HG02571 (cell line): ENCODE measurements at regions not wholly inside any gene's neighbourhood (a gene's known extent, or its start where the extent isn't known, plus 50 kb on each side); places are given as distances from the start of the nearest gene placed in this dataset.

Experiments used
- ATAC-seq: cut with Tn5 transposase; IDR thresholded peaks from one replicate; pipeline ENCODE4 v1.9.1; 2021; ENCODE audit warnings: mild to moderate bottlenecking, moderate library complexity; ENCODE audit not compliant: unreplicated experiment

DNA sequence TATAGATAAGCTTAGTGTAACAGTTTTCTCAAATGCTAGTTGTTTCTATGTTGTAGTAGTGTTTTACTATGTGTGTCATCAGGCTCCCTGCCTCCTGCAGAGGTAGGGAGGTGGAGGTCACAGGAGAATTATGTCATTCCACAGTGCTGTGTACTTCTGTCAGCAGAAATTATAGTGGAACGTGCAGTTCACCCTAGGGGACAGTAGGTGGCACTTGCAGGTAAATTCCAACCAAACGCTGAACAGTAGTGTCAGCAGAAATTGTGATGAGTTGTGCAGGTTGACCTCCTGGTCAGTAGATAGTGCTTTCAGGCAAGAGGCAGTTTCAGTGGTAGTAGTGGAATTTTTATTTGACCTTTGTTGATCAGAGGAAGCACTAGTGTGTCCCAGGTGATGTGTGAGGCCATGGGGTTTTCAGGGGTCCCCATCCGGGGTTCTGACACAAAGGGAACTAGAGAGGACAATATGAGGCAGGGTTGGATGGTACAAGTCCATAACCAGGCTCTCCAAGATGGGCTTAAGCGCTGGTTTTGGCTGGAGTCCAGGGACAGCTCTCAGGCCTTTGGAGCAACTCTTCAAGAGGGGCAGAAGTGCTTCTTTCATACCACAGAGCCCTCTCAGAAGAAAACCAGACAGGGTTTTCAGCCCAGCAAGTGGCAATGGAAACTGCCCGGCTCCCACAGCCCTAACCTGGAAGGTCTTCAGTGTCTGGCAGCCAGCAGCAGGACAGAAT, 402.9 kb downstream of the CYLC2 start:
- no peak for ATAC-seq

DNA sequence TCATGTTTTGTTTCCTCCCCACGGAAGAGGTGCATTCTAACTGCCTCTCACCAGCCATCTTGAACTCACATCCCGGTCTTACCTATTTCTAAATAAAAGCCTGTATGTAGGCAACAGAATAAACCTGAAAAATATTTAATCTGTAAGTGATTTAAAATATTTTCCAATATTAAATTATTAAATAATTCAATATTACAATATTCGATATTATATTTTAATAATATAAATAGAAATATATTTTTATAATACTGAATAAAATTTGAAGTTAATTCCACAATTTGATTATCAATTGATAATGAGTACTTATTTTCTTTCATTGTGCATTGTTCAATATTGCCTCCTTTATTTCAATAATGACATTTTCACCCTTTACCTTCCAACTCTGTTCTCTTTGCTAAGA, 404.4 kb downstream of the CYLC2 start:
- no peak for ATAC-seq

DNA sequence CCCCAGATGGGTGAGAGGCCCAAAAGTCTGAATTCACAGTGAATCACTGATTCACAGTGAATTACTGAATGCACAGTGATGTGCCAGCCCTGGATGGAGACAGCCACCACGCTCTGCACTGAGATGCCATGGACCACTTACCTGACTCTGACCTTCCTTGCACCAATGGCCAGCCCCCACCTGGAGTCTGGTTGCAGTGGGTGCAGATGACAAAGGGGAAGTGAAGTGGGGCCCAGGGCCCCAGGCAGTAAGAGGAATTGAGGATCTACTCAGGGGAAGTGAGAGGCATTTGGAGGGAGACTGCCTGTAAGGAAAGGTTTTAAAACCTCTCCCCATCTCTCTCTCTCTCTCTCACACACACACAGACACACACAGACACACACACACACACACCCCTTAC, 412.1 kb downstream of the CYLC2 start:
- ATAC-seq: no peak

DNA sequence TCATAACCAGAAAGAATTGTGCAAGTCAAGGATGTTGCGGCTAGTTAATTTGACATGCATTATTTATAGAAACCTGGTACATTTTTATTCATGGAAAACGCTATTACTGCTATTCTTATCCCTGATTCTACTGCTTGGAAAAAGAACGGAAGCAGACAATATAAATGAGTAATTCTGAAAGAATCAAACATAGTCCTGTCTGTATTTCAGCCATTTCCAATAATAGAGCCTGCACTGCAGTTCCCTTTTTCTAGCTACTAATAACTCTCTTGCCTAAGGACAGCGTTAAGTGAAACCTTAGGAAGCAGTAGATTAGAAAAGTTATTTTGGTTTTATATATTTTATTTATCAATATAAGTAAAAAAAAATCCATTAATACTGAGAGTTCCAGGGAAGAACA, 414.9 kb downstream of the CYLC2 start:
- ATAC-seq: no peak

DNA sequence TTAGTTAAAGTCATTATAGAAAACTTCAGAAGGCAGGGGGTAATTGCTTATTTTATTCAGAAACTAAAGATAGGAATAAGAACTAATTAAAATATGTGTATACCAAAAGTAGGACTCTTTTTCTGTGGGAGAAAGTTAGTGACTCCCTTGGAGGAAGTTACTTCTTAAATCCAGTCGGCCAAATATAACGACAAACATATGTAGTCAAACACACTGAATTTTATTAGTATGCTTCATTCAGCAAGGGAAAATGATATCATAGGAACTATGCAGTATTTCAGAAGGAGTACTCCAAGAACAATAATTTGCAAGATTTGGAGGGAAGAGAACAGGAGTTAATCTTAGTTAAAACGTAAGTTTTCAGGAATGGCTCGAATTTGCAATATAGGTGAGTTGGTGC, 432.6 kb downstream of the CYLC2 start:
- no peak for ATAC-seq

DNA sequence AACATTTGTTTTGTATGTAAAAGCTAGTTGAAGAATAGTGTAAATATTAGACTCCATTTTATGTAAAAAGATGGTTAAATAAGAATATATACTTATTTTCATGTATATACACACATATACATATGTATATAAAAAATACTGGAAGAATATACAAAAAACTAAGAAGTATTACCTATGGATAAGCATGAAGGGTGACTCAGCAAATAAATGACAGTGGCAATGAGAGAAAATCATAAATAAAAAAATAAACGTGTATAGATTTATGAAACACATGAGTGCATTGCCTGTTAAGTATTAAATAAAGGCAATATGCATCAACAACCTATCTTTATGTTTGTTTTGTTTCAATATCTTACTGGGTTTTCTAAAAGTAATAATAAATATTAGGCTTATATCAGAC, 435.3 kb downstream of the CYLC2 start:
- ATAC-seq: no peak

DNA sequence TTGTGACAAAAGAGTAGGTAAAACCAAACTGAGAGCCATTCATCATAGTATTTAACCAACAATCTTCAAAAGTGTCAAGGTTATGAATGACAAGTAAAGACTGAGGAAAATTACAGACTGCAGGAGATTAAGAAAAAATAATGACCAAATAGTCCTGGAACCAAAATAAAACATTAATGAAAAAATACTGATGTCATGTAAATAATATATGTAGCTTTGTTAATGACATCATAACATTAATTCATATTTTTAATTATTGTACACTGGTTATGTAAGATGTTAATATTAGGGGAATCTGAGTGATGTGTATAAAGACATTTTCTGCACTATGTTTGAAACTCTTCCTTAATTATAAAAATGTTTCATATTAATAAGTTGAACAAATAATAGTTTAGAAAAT, 436.7 kb downstream of the CYLC2 start:
- no peak for ATAC-seq

DNA sequence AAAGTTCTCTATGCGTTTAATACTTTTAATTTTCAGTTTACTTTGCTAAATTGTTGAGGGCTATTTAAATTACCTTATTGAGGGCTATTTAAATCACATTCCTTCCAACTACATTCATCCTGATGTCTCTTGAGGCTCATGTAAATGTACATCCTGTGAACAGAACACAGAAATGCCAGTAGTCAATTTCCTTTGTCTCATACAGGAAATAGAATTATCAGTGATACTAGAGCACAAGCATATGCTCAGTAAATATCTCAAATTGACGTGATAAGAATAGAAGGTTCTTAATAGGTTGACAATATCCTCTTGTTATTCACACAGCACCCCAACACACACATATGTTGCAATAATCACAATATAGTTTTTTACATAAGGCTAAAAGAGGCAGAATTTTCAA, 449.0 kb downstream of the CYLC2 start:
- no peak for ATAC-seq

DNA sequence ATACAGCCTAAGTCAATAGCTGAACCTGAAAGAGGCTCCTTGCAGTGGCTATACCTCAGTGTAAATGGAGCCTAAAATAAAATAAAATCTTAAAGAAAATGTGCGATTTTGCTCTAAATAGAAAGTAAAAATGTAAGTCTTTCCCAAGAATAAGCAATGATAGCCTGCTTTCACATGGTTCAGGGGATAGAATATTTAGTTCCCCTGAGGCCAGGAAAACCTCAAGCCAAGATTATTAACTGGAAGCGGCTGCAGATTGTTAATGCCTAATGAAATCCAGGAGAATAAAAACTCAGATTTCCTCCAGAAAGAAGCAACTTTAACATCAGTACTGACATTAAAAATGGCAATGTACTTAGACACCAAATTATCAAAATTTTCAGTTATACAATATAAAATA, 463.7 kb downstream of the CYLC2 start:
- ATAC-seq: no peak

DNA sequence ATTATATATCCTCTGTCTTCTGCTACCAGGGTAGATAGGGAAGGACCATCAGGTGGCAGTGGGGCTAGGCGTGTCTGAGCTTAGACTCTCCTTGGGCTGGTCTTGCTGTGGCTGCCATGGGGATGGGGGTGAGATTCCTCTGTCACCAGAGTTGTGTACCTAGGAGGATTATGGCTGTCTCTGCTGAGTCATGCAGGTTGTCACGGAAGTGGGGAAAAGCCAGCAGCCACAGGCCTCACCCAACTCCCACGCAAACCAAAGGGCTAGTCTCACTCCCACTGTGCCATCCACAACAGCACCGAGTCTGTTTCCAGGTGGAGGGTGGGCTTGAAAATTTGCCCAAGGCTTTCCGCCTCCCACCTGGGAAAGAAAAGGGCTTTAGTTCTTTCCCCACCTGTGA, 476.1 kb downstream of the CYLC2 start:
- ATAC-seq: no peak

DNA sequence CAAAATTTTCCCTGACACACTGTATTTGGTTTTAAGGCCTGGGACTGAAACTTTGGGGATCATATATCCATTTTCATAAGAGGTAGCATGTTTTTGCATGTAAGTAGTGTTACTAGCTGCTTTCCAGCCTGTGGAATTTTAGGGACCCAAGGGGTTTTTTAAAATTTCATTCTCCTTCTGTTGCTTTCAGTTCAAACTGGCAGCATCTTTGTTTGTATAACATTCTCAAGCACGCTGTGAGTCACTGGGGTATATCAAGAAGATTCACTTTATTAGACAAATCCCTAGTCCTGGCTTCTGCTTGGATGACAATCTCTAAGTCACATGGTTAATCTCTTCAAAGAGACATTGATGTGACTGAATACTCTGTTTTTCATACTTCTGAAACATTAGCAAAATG, 479.0 kb downstream of the CYLC2 start:
- no peak for ATAC-seq

DNA sequence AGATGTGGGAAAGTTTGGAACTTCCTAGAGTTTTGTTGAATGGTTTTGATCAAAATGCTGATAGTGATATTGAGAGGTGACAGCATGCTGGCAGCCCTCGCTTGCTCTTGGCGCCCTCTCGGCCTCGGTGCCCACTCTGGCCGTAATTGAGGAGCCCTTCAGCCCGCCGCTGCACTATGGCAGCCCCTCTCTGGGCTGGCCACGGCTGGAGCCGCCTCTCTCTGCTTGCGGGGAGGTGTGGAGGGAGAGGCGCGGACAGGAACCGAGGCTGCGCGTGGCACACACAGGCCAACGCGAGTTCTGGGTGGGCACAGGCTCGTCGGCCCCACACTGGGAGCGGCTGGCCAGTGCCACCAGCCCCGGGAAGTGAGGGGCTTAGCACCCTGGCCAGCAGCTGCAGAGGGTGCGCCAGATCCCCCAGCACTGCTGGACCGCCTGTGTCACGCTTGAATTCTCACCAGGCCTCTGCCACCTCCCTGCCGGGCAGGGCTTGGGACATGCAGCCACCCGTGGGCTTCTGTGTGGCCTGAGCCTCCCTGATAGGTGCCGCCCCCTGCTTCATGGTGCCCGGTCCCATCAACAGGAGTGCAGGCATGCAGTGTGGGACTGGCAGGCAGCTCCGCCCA, 488.5 kb downstream of the CYLC2 start:
- ATAC-seq: no peak

DNA sequence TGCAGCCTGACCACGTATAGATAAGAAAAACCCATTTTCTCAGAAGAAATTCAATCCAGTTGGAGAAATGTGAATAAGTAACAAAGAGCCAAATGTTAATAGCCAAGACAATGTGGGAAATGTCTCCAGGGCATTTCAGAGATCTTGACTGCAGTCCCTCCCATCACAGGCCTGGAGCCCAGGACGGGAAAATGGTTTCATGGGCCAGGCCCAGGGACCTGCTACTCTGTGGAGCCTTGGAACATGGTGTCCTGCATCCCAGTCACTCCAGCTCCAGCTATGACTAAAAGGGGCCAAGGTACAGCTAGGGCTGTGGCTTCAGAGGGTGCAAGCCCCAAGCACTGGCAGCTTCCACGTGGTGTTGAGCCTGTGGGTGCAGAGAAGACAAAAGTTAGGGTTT, 490.0 kb downstream of the CYLC2 start:
- ATAC-seq: no peak

DNA sequence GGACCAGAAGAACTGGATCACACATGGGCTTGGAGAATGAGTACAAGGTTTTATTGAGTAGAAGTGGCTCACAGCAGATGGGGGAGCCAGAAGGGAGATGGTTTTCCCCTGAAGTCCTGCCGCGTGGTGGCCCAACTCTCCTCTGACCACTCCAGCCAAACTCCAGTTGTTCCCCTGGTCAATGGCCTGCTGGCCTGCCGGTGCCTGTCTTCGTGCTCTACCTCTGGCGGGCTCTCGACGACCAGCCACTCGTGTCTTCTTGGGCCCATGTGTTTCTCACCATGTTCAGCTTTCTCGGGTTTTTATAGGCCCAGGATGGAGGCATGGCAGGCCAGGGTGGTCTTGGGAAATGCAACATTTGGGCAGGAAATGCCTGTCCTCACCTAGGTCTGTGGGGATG, 519.6 kb downstream of the CYLC2 start:
- no peak for ATAC-seq

DNA sequence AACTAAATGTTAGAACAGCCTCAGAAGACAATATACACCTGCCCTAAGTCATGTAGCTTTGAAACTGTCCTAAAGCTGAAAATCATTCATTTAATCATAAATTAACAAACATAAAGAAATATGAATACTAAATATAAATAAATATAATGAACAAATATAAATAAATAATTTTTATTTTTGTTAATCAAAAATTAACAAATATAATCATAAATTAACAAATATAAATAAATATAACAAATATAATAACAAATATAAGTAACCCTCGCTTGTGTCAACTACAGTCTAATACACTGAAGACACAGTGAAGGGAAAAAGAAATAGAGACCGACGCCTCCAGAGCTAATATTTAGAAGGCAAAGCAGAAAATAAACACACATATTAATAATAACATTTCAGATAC, 527.3 kb downstream of the CYLC2 start:
- ATAC-seq: no peak

DNA sequence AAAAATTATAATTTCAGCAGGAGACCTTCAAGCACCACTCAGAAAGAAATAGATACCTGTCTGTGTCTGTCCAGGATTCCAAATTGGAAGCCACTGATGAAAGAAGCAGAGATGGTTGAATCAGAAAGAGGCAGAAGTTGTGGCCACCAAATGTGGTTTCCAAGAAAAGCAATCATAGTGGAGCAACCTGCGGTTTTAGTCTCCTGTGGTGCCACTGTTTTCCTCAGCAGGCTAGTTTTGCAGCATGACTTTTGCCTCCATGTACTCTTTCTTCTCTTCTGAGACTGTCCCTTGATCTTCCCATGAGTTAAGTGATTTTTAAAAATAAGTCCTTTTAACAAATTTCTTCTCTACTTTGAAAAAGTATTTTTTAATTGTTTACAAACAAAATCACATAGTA, 535.8 kb downstream of the CYLC2 start:
- ATAC-seq: no peak

DNA sequence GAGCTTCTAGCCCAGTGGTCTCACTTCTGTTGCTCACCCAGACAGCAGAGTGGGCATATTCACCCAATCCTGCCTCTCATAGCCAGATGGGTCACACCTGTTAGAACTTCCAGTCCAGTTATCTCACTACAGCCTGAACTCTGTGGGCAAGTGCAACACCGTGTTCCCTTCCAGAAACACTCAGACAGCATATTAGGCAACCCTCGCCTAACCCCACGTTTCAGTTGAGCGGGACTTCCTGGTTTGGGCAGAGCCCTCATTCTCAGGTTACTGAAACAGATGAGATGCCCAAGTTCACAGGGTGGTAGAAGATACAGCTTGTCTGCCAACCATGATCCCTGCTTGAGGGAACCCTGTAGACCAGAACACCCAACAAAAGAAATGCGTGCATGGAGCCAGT, 538.2 kb downstream of the CYLC2 start:
- ATAC-seq: no peak

DNA sequence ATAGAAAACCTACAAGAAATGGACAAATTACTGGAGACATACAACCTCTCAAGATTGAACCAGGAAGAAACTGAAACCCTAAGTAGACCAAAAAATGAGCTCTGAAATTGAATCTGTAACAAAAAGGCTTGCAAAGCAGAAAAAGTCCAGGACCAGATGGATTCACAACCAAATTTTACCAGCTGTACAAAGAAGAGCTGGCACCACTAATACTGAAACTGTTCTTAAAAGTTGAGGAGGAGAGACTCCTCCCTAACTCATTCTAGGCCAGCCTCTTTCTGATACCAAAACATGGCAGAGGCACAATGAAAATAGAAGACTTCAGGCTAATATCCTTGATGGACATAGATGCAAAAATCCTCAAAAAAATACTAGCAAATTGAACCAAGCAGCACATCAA, 542.3 kb downstream of the CYLC2 start:
- ATAC-seq: no peak

DNA sequence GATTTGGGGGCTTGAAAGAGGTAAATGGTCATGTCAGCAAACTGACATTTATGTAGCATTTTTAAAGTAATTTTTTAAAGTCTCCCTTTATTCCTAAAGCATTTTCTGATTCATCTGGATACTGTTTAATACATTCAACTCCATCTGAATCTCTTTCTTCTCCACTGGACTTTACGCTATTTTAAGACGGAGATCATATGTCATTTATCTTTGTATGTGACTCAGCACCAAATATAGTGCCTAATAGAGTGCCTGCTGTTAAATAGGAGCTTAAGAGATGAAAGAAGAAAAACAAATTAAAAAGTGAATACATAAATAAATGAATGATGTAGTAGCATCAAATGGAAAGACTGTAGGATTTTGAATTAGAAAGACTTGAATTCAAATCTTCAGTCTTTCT, 548.8 kb upstream of the SMC2 start:
- no peak for ATAC-seq

DNA sequence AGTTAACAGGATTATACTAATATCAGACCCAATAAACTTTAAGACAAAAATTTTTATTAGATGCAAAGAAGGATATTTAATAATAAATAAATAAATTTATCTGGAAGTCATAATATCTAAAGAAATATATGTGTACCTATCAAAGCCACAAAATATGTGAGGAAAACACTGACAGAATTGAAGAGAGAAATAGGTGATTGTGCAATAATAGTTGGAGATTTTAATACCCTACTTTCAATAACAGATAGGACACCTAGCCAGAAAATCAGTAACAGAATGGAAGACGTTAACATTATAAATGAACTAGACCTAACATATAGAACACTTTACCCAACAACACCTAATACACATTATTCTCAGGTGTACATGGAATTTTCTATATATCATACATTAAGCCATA, 541.4 kb upstream of the SMC2 start:
- ATAC-seq: no peak

DNA sequence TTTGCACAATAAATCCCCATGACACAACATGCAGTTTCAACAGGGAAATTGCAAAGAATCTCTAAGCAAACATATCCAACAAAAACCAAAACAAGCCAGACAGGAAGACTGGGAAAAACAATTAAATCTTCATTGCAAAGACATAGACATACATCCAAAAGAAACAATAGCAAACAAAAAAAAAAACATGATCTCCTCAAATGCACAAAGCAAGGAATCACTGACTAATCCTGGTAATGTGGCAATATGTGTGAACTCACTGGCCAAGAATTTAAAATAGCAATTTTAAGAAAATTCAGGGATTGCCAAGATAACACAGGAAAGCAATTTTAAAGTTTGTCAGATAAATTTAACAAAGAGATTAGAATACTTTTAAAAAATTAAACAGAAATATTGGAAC, 520.1 kb upstream of the SMC2 start:
- no peak for ATAC-seq

DNA sequence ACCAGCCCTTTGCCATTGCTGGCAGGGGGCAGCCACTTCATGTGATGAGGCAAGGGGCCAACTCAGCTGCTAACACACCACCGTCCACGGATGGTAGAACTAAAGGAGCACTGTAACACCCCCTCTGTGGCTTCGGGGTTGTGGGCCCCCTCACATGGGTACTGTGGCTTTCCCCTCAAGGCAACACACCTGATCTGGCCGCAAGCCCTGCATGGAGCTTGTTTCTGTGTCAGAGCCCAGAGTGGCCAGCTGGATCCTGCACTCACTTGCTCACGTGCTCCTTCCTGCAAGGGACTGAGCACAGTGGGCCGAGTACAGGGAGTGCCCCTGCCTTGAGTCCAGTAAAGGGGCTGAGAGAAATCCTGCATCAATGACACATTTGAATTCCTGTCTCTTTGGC, 507.4 kb upstream of the SMC2 start:
- no peak for ATAC-seq

DNA sequence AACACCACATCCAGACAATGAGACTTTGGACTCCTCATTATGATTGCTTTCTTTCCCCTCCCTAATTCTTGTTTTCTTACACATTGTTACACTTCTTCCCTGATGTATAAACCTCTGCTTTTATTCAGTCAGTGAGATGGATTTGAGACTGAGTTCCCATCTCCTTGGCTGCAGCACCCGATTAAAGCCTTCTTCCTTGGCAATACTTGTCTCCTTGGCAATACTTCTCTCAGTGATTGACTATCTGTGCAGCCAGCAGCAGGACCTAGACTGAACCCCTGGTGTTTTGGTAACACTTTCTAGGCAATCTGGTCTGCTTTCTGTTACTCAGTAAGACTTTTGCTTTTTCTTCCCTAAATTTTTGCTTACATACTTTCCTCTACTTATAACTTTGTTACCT, 492.8 kb upstream of the SMC2 start:
- no peak for ATAC-seq
